SK-N-SH (cell line): ENCODE measurements at regions not wholly inside any gene's neighbourhood (a gene's known extent, or its start where the extent isn't known, plus 50 kb on each side); places are given as distances from the start of the nearest gene placed in this dataset.

Source experiments
- CTCF ChIA-PET: fragments of 300-600, 350-600 bp; formaldehyde crosslinking; extraction: SDS; loops from one replicate; lab custom pipeline; 2021; lab: Yijun Ruan, JAX
- POLR2A ChIA-PET: fragments of 350-600 bp; sonication (Branson Sonifier 250); formaldehyde crosslinking; extraction: SDS; loops from one replicate; lab custom pipeline; 2020; ENCODE audit warnings: antibody characterized with exemption, inconsistent platforms; lab: Yijun Ruan, JAX
- DNase-seq: peaks from one replicate; pipeline ENCODE4 v3.0.0; 2012
- H2AFZ ChIP-seq: fragments of 200-600 bp; sonication (generic); 2 replicates; pipeline ENCODE4 v1.8.1; 2016; ENCODE audit warnings: antibody characterized with exemption, mild to moderate bottlenecking, low read depth
- H3F3A ChIP-seq: fragments of 200-600 bp; sonication (generic); replicated peaks from 2 replicates; pipeline ENCODE3; 2016; ENCODE audit warnings: antibody characterized with exemption, mild to moderate bottlenecking; ENCODE audit not compliant: insufficient read depth
- H3K27ac ChIP-seq, 2 experiments: fragments of 200-500 bp in 1 of 2; fragments of 200-600 bp in 1 of 2; sonication (Bioruptor generic) in 1 of 2; sonication (generic), shearing (Covaris generic) in 1 of 2; 2 replicates each; pipeline versions ENCODE4 v1.5.1 to v1.6.1; 2014 to 2016; ENCODE audit warnings: low read depth in 2 of 2, inconsistent platforms in 1 of 2, low read length in 1 of 2, mild to moderate bottlenecking in 1 of 2, mixed read lengths in 1 of 2
- H3K27me3 ChIP-seq: fragments of 200-600 bp; sonication (generic), shearing (Covaris generic); 2 replicates; pipeline ENCODE4 v1.6.1; 2016; ENCODE audit warnings: mixed run types; ENCODE audit not compliant: insufficient read depth
- H3K36me3 ChIP-seq, 2 experiments: fragments of 200-500 bp in 1 of 2; fragments of 200-600 bp in 1 of 2; sonication (Bioruptor generic) in 1 of 2; sonication (generic) in 1 of 2; replicated peaks in 1 of 2; 2 replicates each; pipeline versions ENCODE3 to v1.5.1; 2014 to 2016; ENCODE audit warnings: low read length in 1 of 2, mild to moderate bottlenecking in 1 of 2; ENCODE audit not compliant: insufficient read depth in 2 of 2, control insufficient read depth in 1 of 2
- H3K4me1 ChIP-seq, 2 experiments: fragments of 200-500 bp in 1 of 2; fragments of 200-600 bp in 1 of 2; sonication (Bioruptor generic) in 1 of 2; sonication (generic), shearing (Covaris generic) in 1 of 2; 2 replicates each; pipeline versions ENCODE4 v1.5.1 to v1.6.1; 2014 to 2016; ENCODE audit warnings: low read depth in 1 of 2, low read length in 1 of 2, mixed run types in 1 of 2; ENCODE audit not compliant: insufficient read depth in 2 of 2, control insufficient read depth in 1 of 2
- H3K4me2 ChIP-seq: fragments of 200-600 bp; sonication (generic), shearing (Covaris generic); 2 replicates; pipeline ENCODE4 v1.6.1; 2017; ENCODE audit warnings: mixed run types
- H3K4me3 ChIP-seq, 2 experiments: fragments of 200-500 bp in 1 of 2; fragments of 200-600 bp in 1 of 2; sonication (Bioruptor generic) in 1 of 2; sonication (generic), shearing (Covaris generic) in 1 of 2; 2 replicates each; pipeline versions ENCODE4 v1.5.1 to v1.8.1; 2014 to 2016; ENCODE audit warnings: low read depth in 2 of 2, inconsistent platforms in 1 of 2, low read length in 1 of 2, mild to moderate bottlenecking in 1 of 2, mixed read lengths in 1 of 2, moderate library complexity in 1 of 2
- H3K79me2 ChIP-seq: fragments of 200-600 bp; sonication (generic); 2 replicates; pipeline ENCODE4 v1.8.1; 2017; ENCODE audit warnings: mild to moderate bottlenecking; ENCODE audit not compliant: insufficient read depth
- H3K9ac ChIP-seq: fragments of 200-600 bp; sonication (generic); 2 replicates; pipeline ENCODE4 v1.6.1; 2017; ENCODE audit warnings: mixed run types
- H3K9me2 ChIP-seq: fragments of 200-600 bp; sonication (generic); 2 replicates; pipeline ENCODE4 v1.6.1; 2017; ENCODE audit warnings: mixed run types
- H3K9me3 ChIP-seq: fragments of 200-600 bp; sonication (generic); 2 replicates; pipeline ENCODE4 v1.6.1; 2017; ENCODE audit warnings: mixed run types, mild to moderate bottlenecking, moderate library complexity
- H4K20me1 ChIP-seq: fragments of 200-600 bp; sonication (generic); 2 replicates; pipeline ENCODE4 v1.6.1; 2017; ENCODE audit warnings: mild to moderate bottlenecking, mixed run types; ENCODE audit not compliant: insufficient read depth
- ELF1 ChIP-seq: IDR thresholded peaks from 2 replicates; pipeline ENCODE4 v1.4.0; 2012
- EZH2phosphoT487 ChIP-seq: fragments of 200-600 bp; sonication (generic); IDR thresholded peaks from 2 replicates; pipeline ENCODE4 v1.6.1; 2017; ENCODE audit warnings: low read depth, mixed run types, mild to moderate bottlenecking, antibody characterized with exemption, moderate library complexity, borderline replicate concordance
- FOSL2 ChIP-seq: IDR thresholded peaks from 2 replicates; pipeline ENCODE4 v1.4.0; 2012; ENCODE audit warnings: low read depth, mild to moderate bottlenecking, moderate library complexity, borderline replicate concordance
- GABPA ChIP-seq: IDR thresholded peaks from 2 replicates; pipeline ENCODE4 v1.4.0; 2012; ENCODE audit warnings: low read depth, mild to moderate bottlenecking
- GATA2 ChIP-seq: sonication (generic); formaldehyde crosslinking; IDR thresholded peaks from 2 replicates; pipeline ENCODE4 v1.5.0; 2020; ENCODE audit warnings: mild to moderate bottlenecking, missing genetic modification reagents
- MAX ChIP-seq: IDR thresholded peaks from 2 replicates; pipeline ENCODE4 v1.4.0; 2012; ENCODE audit warnings: low read depth
- MEF2A ChIP-seq: IDR thresholded peaks from 2 replicates; pipeline ENCODE4 v1.4.0; 2012; ENCODE audit warnings: low read depth, borderline replicate concordance
- NRF1 ChIP-seq: IDR thresholded peaks from 2 replicates; pipeline ENCODE4 v1.6.1; 2012; ENCODE audit warnings: low read depth, mild to moderate bottlenecking, low read length
- PBX3 ChIP-seq: IDR thresholded peaks from 2 replicates; pipeline ENCODE4; 2012
- POLR2AphosphoS5 ChIP-seq: IDR thresholded peaks from 2 replicates; pipeline ENCODE4 v1.6.1; 2012; ENCODE audit warnings: low read depth, low read length
- RAD21 ChIP-seq: IDR thresholded peaks from 2 replicates; pipeline ENCODE4 v1.6.1; 2012; ENCODE audit warnings: mild to moderate bottlenecking, low read length
- RFX5 ChIP-seq: IDR thresholded peaks from 2 replicates; pipeline ENCODE4 v1.6.1; 2012; ENCODE audit warnings: mild to moderate bottlenecking, improper control_type of control experiment, low read length
- RXRA ChIP-seq: IDR thresholded peaks from 2 replicates; pipeline ENCODE4 v1.4.0; 2012; ENCODE audit warnings: low read depth, mild to moderate bottlenecking, borderline replicate concordance
- SMC3 ChIP-seq: IDR thresholded peaks from 2 replicates; pipeline ENCODE4 v1.6.1; 2012; ENCODE audit warnings: low read depth, low read length, improper control_type of control experiment
- TAF1 ChIP-seq: IDR thresholded peaks from 2 replicates; pipeline ENCODE4 v1.6.1; 2012; ENCODE audit warnings: low read depth, mild to moderate bottlenecking, low read length, moderate library complexity, borderline replicate concordance
- TCF12 ChIP-seq: IDR thresholded peaks from 2 replicates; pipeline ENCODE4 v1.4.0; 2012
- USF1 ChIP-seq: IDR thresholded peaks from 2 replicates; pipeline ENCODE4 v1.4.0; 2012; ENCODE audit warnings: low read depth, borderline replicate concordance
- WGBS: methylation state at CpG from one replicate; pipeline ENCODE4 v1.1.6; 2017; ENCODE audit warnings: low lambda C conversion rate; 5-methylcytosine and 5-hydroxymethylcytosine counted together
- TF ChIP-seq, protein P1 (sequence below): fragments of 150-350 bp; IDR thresholded peaks from 2 replicates; pipeline ENCODE4 v1.6.1; 2017; ENCODE audit warnings: antibody characterized with exemption, low read length, low read depth, borderline replicate concordance
- TF ChIP-seq, protein P2 (sequence below): fragments of 150-350 bp; IDR thresholded peaks from 2 replicates; pipeline ENCODE4 v1.6.1; 2016; ENCODE audit warnings: mild to moderate bottlenecking, low read depth, low read length

- Histone ChIP-seq H3K4me2 (no peak overlapping the region), H3F3A (no peaks in the 10 kb centered on the region), H3K79me2 (no peaks in the 10 kb centered on the region), H3K9ac (no peak overlapping the region), H3K4me3 (no peak overlapping the region), H3K36me3 (no peaks in the 10 kb centered on the region), H3K9me2 (no peaks in the 10 kb centered on the region), H4K20me1 (no peaks in the 10 kb centered on the region), H3K27me3 (no peaks in the 10 kb centered on the region), H3K27ac (no peak overlapping the region), H2AFZ (no peak overlapping the region), H3K4me1 (no peaks in the 10 kb centered on the region), H3K9me3 (no peaks in the 10 kb centered on the region)
- TF ChIP-seq EZH2phosphoT487 (no peak), USF1 (no peak), SMC3 (no peak), RAD21 (no peak), POLR2AphosphoS5 (no peak), RXRA (no peak), TAF1 (no peak), GABPA (no peak), TCF12 (no peak), PBX3 (no peak), RFX5 (no peak), FOSL2 (no peak), MEF2A (no peak), NRF1 (no peak), ELF1 (no peak), GATA2 (CRISPR knock-in tag) (no peak), MAX (no peak)
- TF ChIP-seq, protein P1, sequence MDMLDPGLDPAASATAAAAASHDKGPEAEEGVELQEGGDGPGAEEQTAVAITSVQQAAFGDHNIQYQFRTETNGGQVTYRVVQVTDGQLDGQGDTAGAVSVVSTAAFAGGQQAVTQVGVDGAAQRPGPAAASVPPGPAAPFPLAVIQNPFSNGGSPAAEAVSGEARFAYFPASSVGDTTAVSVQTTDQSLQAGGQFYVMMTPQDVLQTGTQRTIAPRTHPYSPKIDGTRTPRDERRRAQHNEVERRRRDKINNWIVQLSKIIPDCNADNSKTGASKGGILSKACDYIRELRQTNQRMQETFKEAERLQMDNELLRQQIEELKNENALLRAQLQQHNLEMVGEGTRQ, result no peak
- TF ChIP-seq, protein P2, sequence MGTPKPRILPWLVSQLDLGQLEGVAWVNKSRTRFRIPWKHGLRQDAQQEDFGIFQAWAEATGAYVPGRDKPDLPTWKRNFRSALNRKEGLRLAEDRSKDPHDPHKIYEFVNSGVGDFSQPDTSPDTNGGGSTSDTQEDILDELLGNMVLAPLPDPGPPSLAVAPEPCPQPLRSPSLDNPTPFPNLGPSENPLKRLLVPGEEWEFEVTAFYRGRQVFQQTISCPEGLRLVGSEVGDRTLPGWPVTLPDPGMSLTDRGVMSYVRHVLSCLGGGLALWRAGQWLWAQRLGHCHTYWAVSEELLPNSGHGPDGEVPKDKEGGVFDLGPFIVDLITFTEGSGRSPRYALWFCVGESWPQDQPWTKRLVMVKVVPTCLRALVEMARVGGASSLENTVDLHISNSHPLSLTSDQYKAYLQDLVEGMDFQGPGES, result no peak
- WGBS, result 27% methylated on average over 1 of the region's 1 CpG
- POLR2A ChIA-PET, result no interaction called here
- DNase-seq, result no peak
- CTCF ChIA-PET, result no interaction called here
Measured at GRCh38 chr5:153321478-153321877, 169.0 kb upstream of the GRIA1 start.
